NCI-H510A (cell line): ENCODE measurements at regions not wholly inside any gene's neighbourhood (a gene's known extent, or its start where the extent isn't known, plus 50 kb on each side); places are given as distances from the start of the nearest gene placed in this dataset.
"Not testable (repeated sequence)": the region's sequence is repeated elsewhere in the genome, so short reads cannot be mapped to it uniquely, and the experiment has no call there.

Source experiments
- DNase-seq: peaks from one replicate; lab custom pipeline; 2025; lab: John Stamatoyannopoulos, UW

DNA sequence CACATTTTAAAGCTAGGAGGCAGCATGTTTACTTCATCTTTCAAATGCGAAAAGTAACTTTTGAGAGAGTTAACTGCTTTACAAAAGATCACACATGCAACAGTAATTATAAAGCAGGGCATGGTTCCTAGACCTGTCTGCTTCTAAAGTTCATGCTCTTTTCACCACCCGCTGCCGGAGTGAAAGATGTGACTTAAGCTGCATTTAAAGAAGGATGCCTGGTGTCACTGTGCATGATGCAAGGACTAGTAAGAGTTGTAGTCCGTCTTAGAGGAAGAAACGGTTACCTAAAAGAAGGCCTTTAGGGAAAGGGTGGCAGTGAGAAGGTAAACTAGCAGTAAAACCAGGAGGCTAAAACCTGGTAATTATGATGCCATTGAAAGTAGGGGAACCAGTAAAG is 1689.1 kb downstream of the KCNT2 start:
- DNase-seq: no peak

DNA sequence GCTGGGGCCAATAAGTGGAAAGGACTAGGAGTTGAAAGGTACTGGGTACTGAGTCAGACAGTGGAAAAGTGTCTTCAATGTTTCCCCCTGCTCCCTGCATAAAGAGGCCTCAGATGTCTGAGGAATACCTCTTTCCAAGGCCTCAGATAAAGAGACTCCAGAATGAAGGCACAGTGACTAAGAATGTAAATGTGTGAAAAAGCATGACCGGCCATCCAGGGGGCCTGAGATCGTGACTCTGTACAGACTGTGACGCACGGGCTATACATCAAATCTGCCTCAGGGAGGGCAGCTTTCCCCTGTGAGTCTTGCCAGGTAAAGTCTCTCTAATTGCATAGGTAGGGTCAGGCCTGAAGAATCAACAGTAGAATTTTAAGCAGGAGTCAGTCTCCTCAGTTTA is 1690.5 kb downstream of the KCNT2 start:
- DNase-seq: no peak

DNA sequence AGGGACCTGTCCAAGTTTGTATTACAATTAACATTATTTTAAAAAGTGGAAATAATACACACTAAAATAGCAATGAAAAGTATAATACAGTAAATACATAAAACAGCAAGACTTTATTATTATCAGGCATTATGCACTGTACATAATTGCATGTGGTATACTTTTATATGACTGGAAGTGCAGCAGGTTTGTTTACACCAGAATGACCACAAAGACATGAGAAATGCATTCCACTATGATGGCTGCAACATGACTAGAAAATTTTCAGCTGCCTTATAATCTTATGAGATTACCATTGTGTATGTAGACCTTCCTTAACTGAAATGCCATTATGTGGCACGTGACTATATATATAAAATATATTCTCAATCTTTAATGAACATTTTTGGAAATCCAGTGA is 1699.6 kb downstream of the KCNT2 start:
- DNase-seq: no peak

DNA sequence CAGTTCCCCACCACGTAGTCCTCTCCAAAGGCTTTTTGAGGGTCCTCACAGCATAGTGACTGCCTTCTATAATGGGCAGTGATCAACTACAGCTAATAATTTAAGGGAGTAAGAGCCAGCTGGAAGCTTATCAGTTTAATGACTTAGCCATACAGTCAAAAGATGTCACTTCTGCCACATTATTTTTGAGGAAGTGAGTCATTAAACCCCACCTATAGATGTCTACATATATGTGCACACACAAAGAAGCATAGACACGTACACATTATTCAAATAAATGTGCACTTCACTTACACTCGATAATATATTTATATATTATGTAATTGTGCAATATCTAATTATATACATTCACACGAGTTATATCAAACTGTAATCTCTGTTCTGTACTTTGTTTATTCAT is 1704.7 kb downstream of the KCNT2 start:
- no peak for DNase-seq

DNA sequence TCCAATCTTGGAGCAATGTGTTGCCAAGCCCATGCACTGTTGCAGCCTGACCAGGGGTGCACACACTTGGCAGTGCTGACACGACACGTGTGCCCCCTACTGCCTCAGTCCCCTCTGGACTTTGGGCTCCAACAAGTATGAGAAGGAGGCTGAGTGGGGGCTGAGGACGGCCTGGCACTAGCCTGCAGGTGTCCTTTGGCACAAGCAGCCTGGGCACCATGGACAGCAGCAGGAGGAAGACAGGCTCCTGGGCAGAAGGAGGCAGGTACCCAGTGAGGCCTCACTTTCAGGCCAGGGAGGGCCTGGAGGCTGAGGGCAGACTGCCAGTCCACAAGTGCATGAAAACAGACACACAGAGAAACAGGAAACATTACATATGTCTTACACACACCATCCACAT is 1702.9 kb upstream of the B3GALT2 start:
- no peak for DNase-seq

DNA sequence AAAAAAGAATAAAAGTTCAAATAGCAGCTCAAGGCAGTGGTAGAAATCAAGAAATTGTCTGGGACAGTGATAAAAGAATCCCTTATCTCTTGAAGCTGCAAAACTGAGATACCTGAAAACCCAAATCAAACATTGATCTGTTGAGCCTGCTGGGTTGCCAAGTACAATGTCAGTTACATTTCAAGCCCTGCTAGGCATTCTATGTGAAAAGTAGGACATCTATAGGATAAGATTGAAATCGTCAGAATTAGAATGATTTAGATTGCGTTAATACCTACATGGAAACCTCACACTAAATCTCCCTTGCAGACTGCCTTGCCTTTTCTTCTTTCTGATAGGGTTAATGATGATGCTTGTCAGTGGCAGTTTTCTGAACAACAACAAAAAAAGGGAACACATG is 1684.4 kb upstream of the B3GALT2 start:
- DNase-seq: no peak

DNA sequence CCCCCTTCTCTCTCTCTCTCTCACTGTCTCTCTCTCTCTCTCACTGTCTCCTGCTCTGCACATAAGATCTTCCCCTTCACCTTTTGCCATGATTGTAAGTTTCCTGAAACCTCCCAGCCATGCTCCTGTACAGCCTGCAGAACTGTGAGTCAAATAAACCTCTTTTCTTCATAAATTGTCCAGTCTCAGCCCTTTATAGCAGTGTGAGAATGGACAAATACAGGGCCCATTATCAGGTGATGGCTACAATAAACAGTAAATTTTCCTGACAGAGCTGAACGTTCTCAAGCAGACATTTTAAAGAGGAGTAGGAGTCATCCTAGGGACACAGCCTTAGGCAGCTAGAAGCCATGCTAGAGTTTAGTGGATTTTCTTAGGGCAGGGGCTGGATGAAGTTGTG is 1679.7 kb upstream of the B3GALT2 start:
- no peak for DNase-seq

DNA sequence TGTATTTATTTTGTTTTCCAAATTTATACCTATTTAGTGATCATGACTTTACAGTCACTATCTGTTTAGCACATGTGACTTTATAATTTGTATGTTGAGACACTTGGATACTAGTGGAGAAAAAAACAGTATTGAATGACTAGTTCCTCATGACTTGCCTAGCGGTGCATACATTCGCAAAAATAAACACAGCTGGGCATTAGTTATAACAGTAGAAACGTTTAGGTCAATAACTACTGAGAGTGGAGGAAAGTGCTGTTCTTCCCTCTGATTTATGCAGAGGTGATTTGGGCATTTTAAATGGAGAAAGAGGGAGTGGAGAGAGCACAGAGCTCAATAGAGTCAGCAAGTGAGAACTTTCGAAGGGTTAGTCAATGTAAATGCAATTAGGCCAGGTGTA is 1679.0 kb upstream of the B3GALT2 start:
- no peak for DNase-seq

DNA sequence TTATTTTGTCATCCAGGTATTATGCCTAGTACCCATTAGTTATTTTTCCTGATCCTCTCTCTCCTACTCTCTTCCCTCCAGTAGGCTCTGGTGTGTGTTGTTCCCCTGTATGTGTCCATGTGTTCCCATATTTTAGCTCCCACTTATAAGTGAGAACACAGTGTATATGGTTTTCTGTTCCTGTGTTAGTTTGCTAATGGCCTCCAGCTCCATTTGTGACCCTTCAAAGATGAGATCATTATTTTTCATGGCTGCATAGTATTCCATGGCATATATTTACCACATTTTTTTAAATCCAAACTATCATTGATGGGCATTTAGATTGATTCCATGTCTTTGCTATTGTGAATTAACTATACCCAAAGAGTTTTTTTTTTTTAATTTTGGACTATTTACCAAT is 1675.7 kb upstream of the B3GALT2 start:
- no peak for DNase-seq

DNA sequence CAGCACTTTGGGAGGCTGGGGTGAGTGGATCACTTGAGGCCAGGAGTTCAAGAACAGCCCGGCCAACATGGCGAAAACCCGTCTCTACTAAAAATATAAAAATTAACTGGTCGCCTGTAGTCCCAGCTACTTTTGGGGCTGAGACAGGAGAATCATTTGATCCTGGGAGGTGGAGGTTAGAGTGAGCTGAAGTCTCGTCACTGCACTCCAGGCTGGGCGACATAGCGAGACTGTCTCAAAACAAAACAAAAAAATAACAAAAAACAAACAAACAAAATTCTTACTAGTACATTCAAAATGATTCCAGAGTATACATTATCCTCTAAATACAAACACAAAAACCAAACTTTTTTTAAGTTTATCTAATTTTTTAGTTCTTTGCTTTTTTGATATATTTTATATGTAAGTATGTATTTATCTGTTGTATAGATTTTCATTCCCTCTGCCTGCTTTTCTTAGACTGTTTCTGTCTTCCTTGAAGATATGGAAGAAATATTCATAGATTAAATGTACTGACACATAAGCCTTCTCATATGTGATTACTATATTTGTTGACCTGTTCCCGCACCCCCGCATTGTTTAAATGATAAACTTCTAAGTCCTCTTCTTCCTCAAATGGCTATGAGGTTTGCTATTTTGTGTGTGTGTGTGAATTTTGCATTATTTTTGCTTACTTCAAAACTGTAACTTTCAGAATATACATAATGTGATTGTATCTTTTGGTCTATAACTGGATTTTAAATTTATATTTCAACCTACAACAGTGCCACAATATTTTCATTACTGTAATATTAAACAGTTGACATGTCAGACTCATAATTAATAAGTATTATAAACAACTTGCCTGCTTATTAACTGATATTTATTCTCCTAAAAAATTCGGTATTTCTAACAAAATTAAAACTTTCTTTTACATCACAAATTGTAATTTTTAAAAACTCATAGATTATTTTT is 1674.1 kb upstream of the B3GALT2 start:
- DNase-seq: no peak

DNA sequence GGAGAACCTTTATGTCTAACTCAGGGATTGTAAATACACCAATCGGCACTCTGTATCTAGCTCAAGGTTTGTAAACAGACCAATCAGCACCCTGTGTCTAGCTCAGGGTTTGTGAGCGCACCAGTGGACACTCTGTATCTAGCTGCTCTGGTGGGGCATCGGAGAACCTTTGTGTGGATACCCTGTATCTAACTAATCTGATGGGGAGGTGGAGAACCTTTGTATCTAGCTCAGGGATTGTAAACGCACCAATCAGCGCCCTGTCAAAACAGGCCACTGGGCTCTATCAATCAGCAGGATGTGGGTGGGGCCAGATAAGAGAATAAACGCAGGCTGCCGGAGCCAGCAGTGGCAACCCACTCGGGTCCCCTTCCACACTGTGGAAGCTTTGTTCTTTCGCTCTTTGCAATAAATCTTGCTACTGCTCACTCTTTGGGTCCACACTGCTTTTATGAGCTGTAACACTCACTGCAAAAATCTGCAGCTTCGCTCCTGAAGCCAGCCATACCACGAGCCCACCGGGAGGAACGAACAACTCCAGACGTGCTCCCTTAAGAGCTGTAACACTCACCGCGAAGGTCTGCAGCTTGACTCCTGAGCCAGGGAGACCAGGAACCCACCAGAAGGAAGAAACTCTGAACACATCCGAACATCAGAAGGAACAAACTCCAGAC is 1673.2 kb upstream of the B3GALT2 start:
- DNase-seq: not testable (repeated sequence)

DNA sequence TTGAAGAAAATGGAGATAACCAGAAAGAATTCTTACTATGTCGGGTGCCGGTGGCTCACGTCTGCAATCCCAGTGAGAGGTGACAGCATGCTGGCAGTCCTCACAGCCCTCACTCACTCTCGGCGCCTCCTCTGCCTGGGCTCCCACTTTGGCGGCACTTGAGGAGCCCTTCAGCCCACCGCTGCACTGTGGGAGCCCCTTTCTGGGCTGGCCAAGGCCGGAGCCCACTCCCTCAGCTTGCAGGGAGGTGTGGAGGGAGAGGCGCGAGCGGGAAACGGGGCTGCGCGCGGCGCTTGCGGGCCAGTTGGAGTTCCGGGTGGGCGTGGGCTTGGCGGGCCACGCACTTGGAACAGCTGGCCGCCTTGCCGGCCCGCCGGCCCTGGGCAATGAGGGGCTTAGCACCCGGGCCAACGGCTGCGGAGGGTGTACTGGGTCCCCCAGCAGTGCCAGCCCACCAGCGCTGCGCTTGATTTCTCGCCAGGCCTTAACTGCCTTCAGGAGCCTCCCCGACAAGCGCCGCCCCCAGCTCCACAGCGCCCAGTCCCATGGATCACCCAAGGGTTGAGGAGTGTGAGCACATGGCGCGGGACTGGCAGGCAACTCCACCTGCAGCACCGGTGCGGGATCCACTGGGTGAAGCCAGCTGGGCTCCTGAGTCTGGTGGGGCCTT is 1672.5 kb upstream of the B3GALT2 start:
- not testable (repeated sequence) for DNase-seq

DNA sequence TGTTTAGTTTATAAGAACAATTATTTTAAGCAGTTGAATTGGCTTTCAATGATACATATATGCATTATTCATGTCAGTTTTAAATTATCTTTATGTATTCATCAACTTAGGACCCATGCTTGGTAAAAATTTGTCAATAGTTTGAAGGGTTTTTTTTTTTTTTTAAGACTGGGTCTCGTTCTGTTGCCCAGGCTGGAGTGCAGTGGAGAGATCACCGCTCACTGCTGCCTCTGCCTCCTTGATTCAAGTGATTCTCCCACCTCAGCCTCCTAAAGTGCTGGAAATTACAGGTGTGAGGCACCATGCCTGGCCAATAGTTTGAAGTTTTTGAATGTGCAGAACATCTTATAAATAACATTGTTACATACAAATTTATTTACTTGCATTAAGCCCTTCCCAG is 1671.0 kb upstream of the B3GALT2 start:
- DNase-seq: no peak

DNA sequence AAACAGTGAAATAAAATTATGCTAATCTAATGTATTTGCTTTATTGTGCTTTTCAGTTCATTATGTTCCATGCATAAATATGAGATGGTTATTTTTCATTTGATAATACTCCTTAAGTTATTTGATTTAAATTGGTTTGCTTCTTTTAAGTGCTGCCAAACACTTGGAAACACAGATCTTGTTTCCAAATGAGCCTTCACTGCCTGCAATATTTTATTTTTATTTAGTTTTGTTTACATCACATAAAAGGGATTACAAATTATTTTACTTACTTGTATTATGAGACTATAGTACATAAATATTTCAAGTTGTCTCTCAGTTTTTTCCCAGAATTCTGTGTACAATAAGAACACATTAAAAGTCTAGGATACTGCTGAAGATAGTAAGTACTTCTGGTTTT is 1662.4 kb upstream of the B3GALT2 start:
- DNase-seq: no peak

DNA sequence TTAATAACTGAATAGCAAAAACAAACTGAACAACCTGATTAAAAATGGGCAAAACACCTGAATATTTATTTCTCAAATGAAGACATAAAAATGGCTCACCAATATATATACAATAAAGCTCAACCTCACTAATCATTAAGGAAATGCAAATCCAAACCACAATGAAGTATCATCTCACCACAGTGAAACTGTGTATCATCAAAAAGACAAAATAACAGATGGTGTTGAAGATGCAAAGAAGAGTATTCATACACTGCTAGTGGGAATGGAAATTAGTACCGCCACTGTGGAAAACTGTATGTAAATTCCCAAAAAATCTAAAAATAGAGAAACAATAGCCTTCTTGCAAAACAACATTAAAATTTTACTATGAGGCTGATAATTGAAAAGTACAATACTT is 1660.1 kb upstream of the B3GALT2 start:
- no peak for DNase-seq

DNA sequence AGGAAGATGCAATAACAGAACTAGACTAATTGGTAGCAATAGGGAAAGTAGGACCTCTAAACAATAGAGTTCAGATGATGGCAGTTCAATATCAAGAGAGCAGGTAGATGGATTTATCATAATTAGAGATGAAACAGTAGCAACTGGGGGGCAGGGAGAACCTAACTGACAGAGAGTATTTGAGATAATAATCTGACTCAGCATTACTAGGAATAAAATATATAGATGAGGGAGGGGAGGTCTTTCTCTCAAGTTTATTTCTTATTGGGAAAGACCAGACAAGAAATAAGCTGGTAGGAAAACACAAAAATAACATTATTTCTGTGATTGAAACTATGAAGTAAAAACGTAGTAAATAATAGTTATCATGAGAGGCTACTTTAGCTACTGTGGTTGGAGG is 1656.7 kb upstream of the B3GALT2 start:
- DNase-seq: no peak

DNA sequence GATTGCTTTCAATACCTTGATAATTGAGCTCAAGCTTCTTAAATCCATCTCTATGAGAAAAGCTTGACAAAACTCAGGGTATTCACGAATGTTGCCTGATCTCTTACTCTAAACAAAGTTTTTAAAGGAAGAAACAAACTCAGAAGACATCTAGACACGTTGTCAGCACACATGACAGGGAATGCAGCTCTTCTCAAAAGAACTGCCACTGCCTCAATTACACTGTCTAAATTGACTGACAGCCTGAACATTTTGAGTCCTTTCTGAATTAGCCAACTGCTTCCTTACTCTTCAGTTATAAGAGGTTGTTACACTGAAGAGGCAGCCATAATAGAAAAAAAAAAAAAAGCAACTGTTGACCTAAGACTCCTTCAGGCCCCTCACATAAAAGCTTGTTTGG is 1646.7 kb upstream of the B3GALT2 start:
- no peak for DNase-seq

DNA sequence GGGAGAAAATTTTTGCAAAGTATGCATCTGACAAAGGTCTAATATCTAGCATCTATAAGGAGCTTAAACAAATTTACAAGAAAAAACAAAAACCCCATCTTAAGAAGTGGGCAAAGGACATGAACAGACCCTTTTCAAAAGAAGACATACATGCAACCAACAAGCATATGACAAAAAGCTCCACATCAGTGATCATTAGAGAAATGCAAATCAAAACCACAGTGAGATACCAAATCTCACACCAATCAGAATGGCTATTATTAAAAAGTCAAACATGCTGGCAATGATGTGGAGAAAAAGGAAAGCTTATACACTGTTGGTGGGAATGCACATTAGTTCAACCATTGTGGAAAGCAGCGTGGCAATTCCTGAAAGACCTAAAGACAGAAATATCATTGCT is 1645.2 kb upstream of the B3GALT2 start:
- DNase-seq: not testable (repeated sequence)

DNA sequence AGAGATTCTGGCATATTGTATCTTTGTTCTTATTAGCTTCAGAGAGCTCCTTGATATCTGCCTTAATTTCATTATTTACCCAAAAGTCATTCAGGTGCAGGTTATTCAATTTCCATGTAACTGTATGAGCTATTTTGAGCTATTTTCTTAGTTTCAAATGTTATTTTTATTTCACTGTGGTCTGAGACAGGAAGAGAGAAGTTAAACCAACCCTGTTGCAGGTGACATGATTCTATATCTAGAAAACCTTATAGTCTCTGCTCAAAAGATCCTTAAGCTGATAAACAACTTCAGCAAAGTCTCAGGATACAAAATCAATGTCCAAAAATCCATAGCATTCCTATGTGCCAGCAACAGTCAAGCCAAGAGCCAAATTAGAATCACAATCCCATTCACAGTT is 1644.0 kb upstream of the B3GALT2 start:
- no peak for DNase-seq

DNA sequence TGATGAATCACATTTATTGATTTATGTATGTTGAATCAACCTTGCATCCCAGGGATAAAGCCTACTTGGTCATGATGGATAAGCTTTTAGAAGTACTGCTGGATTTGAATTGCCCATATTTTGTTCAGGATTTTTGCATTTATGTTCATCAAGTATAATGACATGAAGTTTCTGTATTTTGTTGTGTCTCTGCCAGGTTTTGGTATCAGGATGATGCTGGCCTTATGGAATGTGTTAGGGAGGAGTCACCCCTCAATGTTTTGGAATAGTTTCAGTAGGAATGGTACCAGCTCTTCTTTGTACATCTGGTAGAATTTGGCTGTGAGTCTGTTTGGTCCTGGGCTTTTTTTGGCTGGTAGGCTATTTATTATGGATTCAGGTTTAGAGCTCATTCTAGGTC is 1643.1 kb upstream of the B3GALT2 start:
- DNase-seq: no peak

DNA sequence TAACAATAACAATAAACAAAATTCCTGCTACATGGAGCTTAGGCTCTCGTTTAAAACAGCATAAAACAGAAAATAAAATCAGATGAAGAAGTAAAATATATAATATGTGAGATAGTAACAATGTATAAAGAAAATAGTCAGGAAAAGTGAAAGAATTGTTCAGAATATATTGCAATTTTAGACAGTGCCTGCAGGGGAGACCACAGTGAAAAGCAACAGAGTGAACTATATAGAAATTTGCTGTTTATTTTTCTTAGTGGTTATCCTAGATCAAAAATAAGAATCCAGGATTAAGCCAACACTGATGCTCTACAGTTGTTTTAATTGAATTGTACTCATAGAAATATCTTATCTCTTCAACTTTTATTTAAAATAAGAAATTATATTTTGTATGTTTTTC is 1639.0 kb upstream of the B3GALT2 start:
- DNase-seq: no peak

DNA sequence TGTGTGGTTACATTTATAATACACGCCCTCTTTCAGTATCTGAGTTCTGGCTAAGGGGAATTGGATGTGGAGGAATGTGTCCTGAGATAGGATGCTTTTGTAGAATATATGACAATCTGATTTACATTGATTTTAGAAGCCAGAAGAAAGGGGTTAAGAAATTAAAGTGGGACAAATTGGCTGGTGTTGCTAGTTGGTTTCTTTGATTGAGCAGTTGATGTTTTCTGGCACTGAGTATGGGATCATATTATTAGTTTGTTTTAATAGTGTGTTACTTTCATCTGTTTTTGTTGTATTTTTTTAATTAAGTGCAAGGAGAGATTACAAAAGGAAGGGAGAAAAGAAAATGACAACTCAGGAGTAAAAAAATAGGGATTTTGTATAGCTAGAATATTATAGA is 1634.7 kb upstream of the B3GALT2 start:
- DNase-seq: no peak

DNA sequence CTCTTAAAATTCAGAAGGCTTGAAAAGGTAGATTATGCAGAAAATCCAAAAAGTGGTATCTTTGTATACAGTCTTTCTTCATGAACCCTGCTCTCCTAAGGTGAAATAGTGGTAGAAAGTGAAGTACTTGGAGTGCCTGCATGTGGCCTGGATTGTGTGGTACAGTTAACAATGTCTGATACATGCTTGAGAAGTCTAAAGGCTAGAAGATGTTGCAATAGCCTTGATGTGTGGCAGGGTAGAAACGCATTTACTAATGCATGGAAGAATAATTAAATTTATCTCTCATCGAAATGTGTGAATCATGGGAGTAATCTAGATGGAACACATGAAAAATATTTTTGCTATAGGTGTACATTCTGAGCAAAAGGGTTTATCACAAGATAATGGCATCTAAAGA is 1632.3 kb upstream of the B3GALT2 start:
- no peak for DNase-seq
